HG03565 (cell line): ENCODE measurements at regions not wholly inside any gene's neighbourhood (a gene's known extent, or its start where the extent isn't known, plus 50 kb on each side); places are given as distances from the start of the nearest gene placed in this dataset.
"Not testable (repeated sequence)": the region's sequence is repeated elsewhere in the genome, so short reads cannot be mapped to it uniquely, and the experiment has no call there.

Experiments used
- ATAC-seq: cut with Tn5 transposase; IDR thresholded peaks from one replicate; pipeline ENCODE4 v1.9.1; 2021; ENCODE audit warnings: mild to moderate bottlenecking, moderate library complexity; ENCODE audit not compliant: unreplicated experiment

GRCh38 chr6:144353871-144354314 is 68.8 kb downstream of the UTRN start:
- peak; percentile 75 for ATAC-seq

GRCh38 chr6:144359783-144360182 is 74.6 kb downstream of the UTRN start:
- no peak for ATAC-seq

- ATAC-seq, result no peak
Measured at GRCh38 chr6:144360401-144360800, 75.3 kb downstream of the UTRN start.

GRCh38 chr6:144361016-144361415 is 75.9 kb downstream of the UTRN start:
- ATAC-seq, result no peak

GRCh38 chr6:144362042-144363018 is 77.2 kb downstream of the UTRN start:
- no peak for ATAC-seq

GRCh38 chr6:144364208-144364720 is 79.1 kb downstream of the UTRN start:
- no peak for ATAC-seq

GRCh38 chr6:144364782-144365181 is 79.6 kb downstream of the UTRN start:
- ATAC-seq, result no peak

GRCh38 chr6:144365271-144365670 is 80.1 kb downstream of the UTRN start:
- ATAC-seq, result no peak

- not testable (repeated sequence) for ATAC-seq
Measured at GRCh38 chr6:144369696-144370095, 84.6 kb downstream of the UTRN start.

- ATAC-seq, result no peak
Measured at GRCh38 chr6:144372116-144372515, 87.0 kb downstream of the UTRN start.

GRCh38 chr6:144372611-144373594 is 87.8 kb downstream of the UTRN start:
- ATAC-seq, result no peak

- not testable (repeated sequence) for ATAC-seq
Measured at GRCh38 chr6:144374525-144374924, 89.4 kb downstream of the UTRN start.

GRCh38 chr6:144377586-144378210 is 92.6 kb downstream of the UTRN start:
- ATAC-seq, result no peak

GRCh38 chr6:144378437-144378836 is 93.3 kb downstream of the UTRN start:
- ATAC-seq, result no peak

GRCh38 chr6:144379356-144379755 is 94.2 kb downstream of the UTRN start:
- ATAC-seq, result no peak

GRCh38 chr6:144381499-144381898 is 96.4 kb downstream of the UTRN start:
- ATAC-seq, result not testable (repeated sequence)

GRCh38 chr6:144383336-144383735 is 98.2 kb downstream of the UTRN start:
- ATAC-seq, result no peak

- no peak for ATAC-seq
Measured at GRCh38 chr6:144384427-144384826, 99.3 kb downstream of the UTRN start.

- not testable (repeated sequence) for ATAC-seq
Measured at GRCh38 chr6:144389474-144389873, 104.3 kb downstream of the UTRN start.

- ATAC-seq, result no peak
Measured at GRCh38 chr6:144390202-144390601, 105.1 kb downstream of the UTRN start.

- no peak for ATAC-seq
Measured at GRCh38 chr6:144390886-144391285, 105.8 kb downstream of the UTRN start.
